Lung (tissue), 11 donors: ENCODE measurements at regions not wholly inside any gene's neighbourhood (a gene's known extent, or its start where the extent isn't known, plus 50 kb on each side); places are given as distances from the start of the nearest gene placed in this dataset.
"Not testable (repeated sequence)": the region's sequence is repeated elsewhere in the genome, so short reads cannot be mapped to it uniquely, and the experiment has no call there.

ENCODE experiments used
- ATAC-seq: fragments of 200-7000 bp; cut with Tn5 transposase; one replicate; pipeline ENCODE4 v1.9.1; 2020; ENCODE audit warnings: moderate number of reproducible peaks; ENCODE audit not compliant: insufficient read depth, low FRiP score
- DNase-seq, 3 donors: peaks; one replicate each; pipeline ENCODE4 v3.0.0-alpha.2; 2013 to 2017
- H3K27ac ChIP-seq, 2 donors: one replicate each; pipeline ENCODE4 v1.5.1; 2013; ENCODE audit warnings: mild to moderate bottlenecking in 2 of 2, moderate library complexity in 2 of 2, control low read depth in 1 of 2, inconsistent platforms in 1 of 2, low read depth in 1 of 2, low read length in 1 of 2
- H3K27me3 ChIP-seq, 3 donors: one replicate each; pipeline ENCODE4 v1.5.1; 2013; ENCODE audit warnings: low read length in 2 of 3; ENCODE audit not compliant: control insufficient read depth in 3 of 3, insufficient read depth in 3 of 3
- H3K36me3 ChIP-seq, 4 donors: one replicate each; pipeline ENCODE4 v1.5.1; 2013; ENCODE audit warnings: low read length in 4 of 4, mild to moderate bottlenecking in 1 of 4, moderate library complexity in 1 of 4; ENCODE audit not compliant: control insufficient read depth in 4 of 4, insufficient read depth in 4 of 4
- H3K4me1 ChIP-seq, 5 donors: one replicate each; pipeline ENCODE4 v1.5.1; 2013; ENCODE audit warnings: low read length in 5 of 5, mild to moderate bottlenecking in 2 of 5, moderate library complexity in 1 of 5; ENCODE audit not compliant: control insufficient read depth in 5 of 5, insufficient read depth in 5 of 5
- H3K4me3 ChIP-seq: one replicate; pipeline ENCODE4 v1.5.1; 2013; ENCODE audit warnings: mild to moderate bottlenecking, control low read depth, moderate library complexity
- H3K9ac ChIP-seq, 2 donors: one replicate each; pipeline ENCODE4 v1.5.1; 2013; ENCODE audit warnings: low read length in 2 of 2, control low read depth in 1 of 2; ENCODE audit not compliant: insufficient read depth in 1 of 2
- H3K9me3 ChIP-seq, 4 donors: one replicate each; pipeline ENCODE4 v1.5.1; 2013; ENCODE audit warnings: low read length in 3 of 4, mild to moderate bottlenecking in 1 of 4, moderate library complexity in 1 of 4; ENCODE audit not compliant: control insufficient read depth in 4 of 4, insufficient read depth in 3 of 4
- WGBS, 2 donors: extraction: QIAGEN DNeasy Blood & Tissue Kit; methylation state at CpG; one replicate each; pipeline ENCODE4 v1.1.7; 2013; 5-methylcytosine and 5-hydroxymethylcytosine counted together
- TF ChIP-seq, protein P1 (sequence below): IDR thresholded peaks from 2 replicates; pipeline ENCODE4 v1.5.1; 2012; ENCODE audit warnings: mild to moderate bottlenecking; ENCODE audit errors: control extremely low read depth, extremely low read depth
- donor health status: control.
- donor health status: control.
- donor health status: Bipolar disorder and iron deficiency.
- donor health status: healthy.
- donor health status: DM: yes; HTN: yes; CAD: no.

DNA sequence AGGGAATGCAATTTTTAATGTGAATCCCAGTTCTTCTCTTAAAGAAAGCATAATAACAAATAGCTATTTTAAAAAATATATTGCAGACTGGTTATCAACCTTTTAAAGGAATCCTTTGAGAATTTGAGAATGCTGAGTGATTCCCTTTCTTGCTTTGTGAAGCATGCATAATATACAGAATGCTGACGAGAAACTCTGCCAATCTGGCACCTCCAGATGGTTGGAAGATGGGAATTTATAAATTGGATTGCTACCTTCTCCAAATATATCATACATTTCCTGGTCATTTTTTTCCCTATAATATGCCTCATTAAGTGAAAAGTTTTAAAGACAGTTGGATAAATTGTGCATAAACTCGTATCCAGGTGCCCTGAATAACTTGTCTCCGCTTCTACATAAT, 333.9 kb upstream of the ARPP21 start:
- WGBS, 2 donors: 82 to 83% methylated on average over 3 of the region's 3 CpGs
- TF ChIP-seq, protein P1, sequence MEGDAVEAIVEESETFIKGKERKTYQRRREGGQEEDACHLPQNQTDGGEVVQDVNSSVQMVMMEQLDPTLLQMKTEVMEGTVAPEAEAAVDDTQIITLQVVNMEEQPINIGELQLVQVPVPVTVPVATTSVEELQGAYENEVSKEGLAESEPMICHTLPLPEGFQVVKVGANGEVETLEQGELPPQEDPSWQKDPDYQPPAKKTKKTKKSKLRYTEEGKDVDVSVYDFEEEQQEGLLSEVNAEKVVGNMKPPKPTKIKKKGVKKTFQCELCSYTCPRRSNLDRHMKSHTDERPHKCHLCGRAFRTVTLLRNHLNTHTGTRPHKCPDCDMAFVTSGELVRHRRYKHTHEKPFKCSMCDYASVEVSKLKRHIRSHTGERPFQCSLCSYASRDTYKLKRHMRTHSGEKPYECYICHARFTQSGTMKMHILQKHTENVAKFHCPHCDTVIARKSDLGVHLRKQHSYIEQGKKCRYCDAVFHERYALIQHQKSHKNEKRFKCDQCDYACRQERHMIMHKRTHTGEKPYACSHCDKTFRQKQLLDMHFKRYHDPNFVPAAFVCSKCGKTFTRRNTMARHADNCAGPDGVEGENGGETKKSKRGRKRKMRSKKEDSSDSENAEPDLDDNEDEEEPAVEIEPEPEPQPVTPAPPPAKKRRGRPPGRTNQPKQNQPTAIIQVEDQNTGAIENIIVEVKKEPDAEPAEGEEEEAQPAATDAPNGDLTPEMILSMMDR: no peak

DNA sequence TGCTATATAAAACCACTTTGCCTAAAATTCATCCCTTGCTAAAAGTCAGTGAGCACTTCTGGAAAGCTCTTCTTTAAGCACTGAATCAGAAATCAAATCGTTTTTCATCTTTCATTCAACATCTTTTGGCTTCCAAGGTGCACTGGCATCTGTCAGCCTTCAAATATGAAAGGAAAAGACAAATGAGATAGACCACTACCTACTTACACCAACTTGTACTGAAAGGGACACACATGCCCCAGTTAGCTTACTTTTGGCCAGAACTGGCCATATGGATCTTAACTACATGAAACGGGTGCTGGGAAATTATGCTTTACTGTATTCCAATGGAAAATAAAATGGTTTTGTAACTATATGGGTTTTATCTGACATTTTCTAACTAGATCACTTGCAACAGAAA, 332.0 kb upstream of the ARPP21 start:
- TF ChIP-seq, protein P1: no peak
- Histone ChIP-seq H3K9me3 (no peaks in the 10 kb centered on the region), H3K36me3 (no peaks in the 10 kb centered on the region), H3K27ac (no peak overlapping the region), H3K9ac (no peak overlapping the region), H3K27me3 (no peaks in the 10 kb centered on the region), H3K4me1 (no peaks in the 10 kb centered on the region), H3K4me3 (no peak overlapping the region)
- DNase-seq (no peak), ATAC-seq (no peak)
- 73 to 86% methylated on average over 2 of the region's 2 CpGs for WGBS, 2 donors

More for the DNA sequence above, 333.9 kb upstream of the ARPP21 start:
- no peak overlapping the region for H3K27ac ChIP-seq
- ATAC-seq (no peak), DNase-seq (no peak)
- no peaks in the 10 kb centered on the region for H3K4me1 ChIP-seq
- H3K27me3 ChIP-seq: no peaks in the 10 kb centered on the region
- no peak overlapping the region for H3K4me3 ChIP-seq
- no peak overlapping the region for H3K9ac ChIP-seq
- H3K36me3 ChIP-seq: no peaks in the 10 kb centered on the region
- H3K9me3 ChIP-seq: no peaks in the 10 kb centered on the region

DNA sequence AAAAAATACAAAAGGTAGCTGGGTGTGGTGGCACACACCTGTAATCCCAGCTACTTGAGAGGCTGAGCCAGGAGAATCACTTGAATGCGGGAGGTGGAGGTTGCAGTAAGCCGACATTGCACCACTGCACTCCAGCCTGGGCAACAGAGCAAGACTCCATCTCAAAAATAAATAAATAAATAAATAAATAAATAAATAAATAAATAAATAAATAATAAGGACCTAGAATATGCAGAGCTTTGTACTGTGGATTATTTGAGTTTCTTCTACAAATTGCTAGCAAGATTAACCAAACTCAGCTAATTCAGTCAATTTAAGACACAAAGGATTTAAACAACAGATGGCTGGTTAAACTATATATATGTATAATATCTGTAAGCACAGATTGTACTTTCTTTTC, 322.5 kb upstream of the ARPP21 start:
- not testable (repeated sequence) for H3K9me3 ChIP-seq, ATAC-seq, H3K4me3 ChIP-seq, H3K36me3 ChIP-seq, H3K27me3 ChIP-seq, H3K4me1 ChIP-seq, DNase-seq, H3K9ac ChIP-seq, H3K27ac ChIP-seq
- 93 to 97% methylated on average over 2 of the region's 2 CpGs for WGBS, 2 donors

DNA sequence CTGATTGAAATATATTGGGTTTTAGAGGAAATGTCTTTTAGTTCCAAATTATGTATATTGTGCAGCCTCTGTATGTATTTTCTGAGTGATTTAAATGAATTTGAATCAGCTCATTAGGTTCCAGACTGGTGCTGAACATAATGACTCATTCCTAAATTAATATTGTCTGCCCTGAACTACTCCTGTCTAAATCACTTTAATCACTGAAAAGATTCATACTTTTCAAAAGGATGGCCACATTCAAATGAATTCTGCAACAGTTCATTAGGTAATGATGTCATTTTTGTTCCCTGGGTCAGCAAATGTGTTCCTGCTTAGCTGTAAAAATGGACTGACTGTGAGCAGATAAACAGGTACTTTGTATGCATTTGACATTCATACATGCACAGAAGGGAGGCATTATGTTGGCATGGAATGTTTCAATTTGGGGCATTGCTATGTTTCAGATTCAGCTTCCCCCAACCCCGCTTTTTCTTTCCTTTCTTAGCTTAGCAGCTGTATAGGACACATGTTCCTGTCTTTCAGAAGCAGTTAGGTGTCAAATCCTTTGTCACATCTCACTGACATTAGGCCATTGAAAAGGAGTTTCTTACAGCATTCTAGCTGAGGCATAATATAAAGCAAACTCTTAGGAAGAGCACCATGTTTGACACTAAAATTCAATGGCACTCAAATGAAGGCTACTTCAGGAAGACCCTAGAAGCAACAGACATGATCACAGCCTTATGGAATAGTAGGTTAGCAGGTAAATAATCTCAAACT, 318.5 kb upstream of the ARPP21 start:
- Histone ChIP-seq H3K4me3 (no peak overlapping the region), H3K9me3 (peaks cover 0 to 3% (median 0%) of the 10 kb centered on the region in 4 donors), H3K9ac (no peak overlapping the region), H3K27ac (no peak overlapping the region), H3K27me3 (no peaks in the 10 kb centered on the region), H3K4me1 (no peaks in the 10 kb centered on the region), H3K36me3 (no peaks in the 10 kb centered on the region)
- ATAC-seq (no peak), DNase-seq (no peak)
- 77 to 92% methylated on average over 1 of the region's 1 CpG for WGBS, 2 donors
- TF ChIP-seq, protein P1: no peak
